SU-DHL-6 (cell line): ENCODE measurements at regions not wholly inside any gene's neighbourhood (a gene's known extent, or its start where the extent isn't known, plus 50 kb on each side); places are given as distances from the start of the nearest gene placed in this dataset.

ENCODE experiments used
- H2AFZ ChIP-seq: fragments of 200-600 bp; sonication (generic); 2 replicates; pipeline ENCODE4 v1.6.1; 2014; ENCODE audit warnings: low read depth, mild to moderate bottlenecking, moderate library complexity, mixed read lengths, antibody characterized with exemption, low read length; ENCODE audit not compliant: severe bottlenecking
- H3F3A ChIP-seq: fragments of 200-600 bp; shearing (Covaris generic); 2 replicates; pipeline ENCODE4 v1.6.0; 2016; ENCODE audit warnings: antibody characterized with exemption, mild to moderate bottlenecking; ENCODE audit not compliant: insufficient read depth
- H3K27ac ChIP-seq: fragments of 200-600 bp; sonication (generic); 2 replicates; pipeline ENCODE4 v1.5.1; 2016; ENCODE audit warnings: low read depth, mild to moderate bottlenecking, low read length, moderate library complexity, mixed read lengths
- H3K27me3 ChIP-seq: fragments of 200-600 bp; sonication (generic), shearing (Covaris generic); 2 replicates; pipeline ENCODE4 v1.6.0; 2014; ENCODE audit warnings: mild to moderate bottlenecking, low read length
- H3K36me3 ChIP-seq: fragments of 200-600 bp; sonication (generic); 2 replicates; pipeline ENCODE4 v1.6.1; 2014; ENCODE audit warnings: mild to moderate bottlenecking, low read length, mixed read lengths
- H3K4me2 ChIP-seq: fragments of 300-600, 200-600 bp; shearing (Covaris generic), sonication (generic); 2 replicates; pipeline ENCODE4 v1.6.0; 2014; ENCODE audit warnings: low read length, low read depth, mild to moderate bottlenecking; ENCODE audit not compliant: poor library complexity, severe bottlenecking
- H3K4me3 ChIP-seq: fragments of 200-600 bp; sonication (generic); 2 replicates; pipeline ENCODE4 v1.5.1; 2014; ENCODE audit warnings: antibody characterized with exemption, low read length, mild to moderate bottlenecking, mixed read lengths; ENCODE audit not compliant: insufficient read depth, poor library complexity, severe bottlenecking
- H3K79me2 ChIP-seq: fragments of 200-600 bp; sonication (generic); 2 replicates; pipeline ENCODE4 v1.6.1; 2014; ENCODE audit warnings: mild to moderate bottlenecking, low read length, moderate library complexity; ENCODE audit not compliant: insufficient read depth
- H3K9ac ChIP-seq: fragments of 200-600 bp; sonication (generic); 2 replicates; pipeline ENCODE4 v1.7.0; 2014; ENCODE audit warnings: mild to moderate bottlenecking, low read length
- H3K9me2 ChIP-seq: fragments of 200-600 bp; sonication (generic); replicated peaks from 2 replicates; pipeline ENCODE4 v1.6.1; 2014; ENCODE audit warnings: low read length; ENCODE audit not compliant: insufficient read depth
- H3K9me3 ChIP-seq: fragments of 200-600 bp; sonication (generic); 2 replicates; pipeline ENCODE4 v1.6.1; 2014; ENCODE audit warnings: low read length, mixed read lengths; ENCODE audit not compliant: insufficient read depth
- H4K20me1 ChIP-seq: fragments of 200-600 bp; sonication (generic); 2 replicates; pipeline ENCODE4 v1.6.1; 2014; ENCODE audit warnings: low read depth, mild to moderate bottlenecking, antibody characterized with exemption, low read length, moderate library complexity, mixed read lengths
- EZH2phosphoT487 ChIP-seq: fragments of 200-600 bp; sonication (generic), shearing (Covaris generic); conservative IDR thresholded peaks from 2 replicates; pipeline ENCODE4 v1.6.1; 2018; ENCODE audit warnings: mild to moderate bottlenecking, antibody characterized with exemption, low read length, moderate library complexity, mixed read lengths
- TF ChIP-seq, protein P1 (sequence below): fragments of 200-600 bp; sonication (generic); IDR thresholded peaks from one replicate; pipeline ENCODE4 v1.5.1; 2017; ENCODE audit warnings: antibody characterized with exemption, mild to moderate bottlenecking, low read length, moderate library complexity; ENCODE audit not compliant: insufficient read depth, poor library complexity, severe bottlenecking

DNA sequence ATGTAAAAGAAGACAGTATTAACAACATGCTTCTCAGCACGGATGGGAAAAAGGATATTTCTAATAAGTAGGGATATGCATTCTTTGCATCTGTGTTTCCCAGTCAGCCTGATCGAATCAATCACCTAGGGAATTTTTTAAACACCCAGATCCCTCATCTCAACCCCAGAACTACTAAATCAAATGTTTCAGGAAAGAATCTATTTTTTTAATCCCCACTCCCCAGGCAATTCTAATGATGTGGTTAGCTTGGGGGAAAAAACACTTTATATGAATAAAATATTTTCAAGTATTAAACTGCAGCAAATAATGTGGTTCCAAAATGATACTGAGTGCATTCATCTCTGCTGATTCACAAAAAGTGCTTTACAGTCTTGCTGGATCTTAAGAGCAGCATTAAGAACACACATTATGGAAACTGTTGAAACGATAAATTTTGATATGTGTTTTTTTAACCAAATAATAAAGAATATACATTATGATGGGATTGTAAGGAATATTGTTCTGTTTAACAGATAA, 68.7 kb upstream of the GUCY1A1 start:
- no peak for TF ChIP-seq EZH2phosphoT487
- TF ChIP-seq, protein P1, sequence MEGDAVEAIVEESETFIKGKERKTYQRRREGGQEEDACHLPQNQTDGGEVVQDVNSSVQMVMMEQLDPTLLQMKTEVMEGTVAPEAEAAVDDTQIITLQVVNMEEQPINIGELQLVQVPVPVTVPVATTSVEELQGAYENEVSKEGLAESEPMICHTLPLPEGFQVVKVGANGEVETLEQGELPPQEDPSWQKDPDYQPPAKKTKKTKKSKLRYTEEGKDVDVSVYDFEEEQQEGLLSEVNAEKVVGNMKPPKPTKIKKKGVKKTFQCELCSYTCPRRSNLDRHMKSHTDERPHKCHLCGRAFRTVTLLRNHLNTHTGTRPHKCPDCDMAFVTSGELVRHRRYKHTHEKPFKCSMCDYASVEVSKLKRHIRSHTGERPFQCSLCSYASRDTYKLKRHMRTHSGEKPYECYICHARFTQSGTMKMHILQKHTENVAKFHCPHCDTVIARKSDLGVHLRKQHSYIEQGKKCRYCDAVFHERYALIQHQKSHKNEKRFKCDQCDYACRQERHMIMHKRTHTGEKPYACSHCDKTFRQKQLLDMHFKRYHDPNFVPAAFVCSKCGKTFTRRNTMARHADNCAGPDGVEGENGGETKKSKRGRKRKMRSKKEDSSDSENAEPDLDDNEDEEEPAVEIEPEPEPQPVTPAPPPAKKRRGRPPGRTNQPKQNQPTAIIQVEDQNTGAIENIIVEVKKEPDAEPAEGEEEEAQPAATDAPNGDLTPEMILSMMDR = no peak
- Histone ChIP-seq H3K9ac (no peak overlapping the region), H3K4me3 (no peak overlapping the region), H3K9me3 (no peaks in the 10 kb centered on the region), H3K27me3 (no peaks in the 10 kb centered on the region), H3K9me2 (no peaks in the 10 kb centered on the region), H3K27ac (no peak overlapping the region), H3F3A (no peaks in the 10 kb centered on the region), H3K36me3 (no peaks in the 10 kb centered on the region), H3K79me2 (no peaks in the 10 kb centered on the region), H2AFZ (no peak overlapping the region), H3K4me2 (no peak overlapping the region), H4K20me1 (no peaks in the 10 kb centered on the region)

GRCh38 chr4:155597281-155597680, 69.4 kb upstream of the GUCY1A1 start:
- H4K20me1 ChIP-seq = no peaks in the 10 kb centered on the region
- H3K27ac ChIP-seq = no peak overlapping the region
- no peaks in the 10 kb centered on the region for H3K27me3 ChIP-seq
- H2AFZ ChIP-seq = no peak overlapping the region
- TF ChIP-seq, protein P1 = no peak
- no peak for TF ChIP-seq EZH2phosphoT487
- H3K4me3 ChIP-seq = no peak overlapping the region
- no peak overlapping the region for H3K9ac ChIP-seq
- no peaks in the 10 kb centered on the region for H3K36me3 ChIP-seq
- no peak overlapping the region for H3K4me2 ChIP-seq
- H3K9me3 ChIP-seq = no peaks in the 10 kb centered on the region
- H3K79me2 ChIP-seq = no peaks in the 10 kb centered on the region
- H3K9me2 ChIP-seq = no peaks in the 10 kb centered on the region
- no peaks in the 10 kb centered on the region for H3F3A ChIP-seq

DNA sequence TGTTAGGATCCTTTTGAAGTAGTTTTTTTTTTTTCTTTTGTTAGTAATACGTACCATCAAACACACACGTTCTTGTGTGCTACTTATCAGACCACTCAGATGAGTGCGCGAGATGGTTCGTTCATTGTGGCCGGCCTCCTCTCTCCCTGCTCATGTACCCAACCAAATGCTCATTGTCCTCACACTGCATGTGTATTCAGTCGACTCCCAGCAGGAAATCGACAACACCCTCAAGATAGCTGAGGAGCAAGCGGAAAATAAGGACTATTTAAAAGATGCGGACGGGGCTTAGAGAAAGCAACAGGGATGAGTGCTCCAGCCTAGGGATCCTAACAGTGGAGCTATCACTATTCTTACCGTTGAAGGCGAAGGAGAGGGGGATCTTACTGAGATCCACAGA, 72.9 kb upstream of the GUCY1A1 start:
- Histone ChIP-seq H3K79me2 (no peaks in the 10 kb centered on the region), H3F3A (no peaks in the 10 kb centered on the region), H2AFZ (no peak overlapping the region), H4K20me1 (no peaks in the 10 kb centered on the region), H3K27me3 (no peaks in the 10 kb centered on the region), H3K9me3 (no peaks in the 10 kb centered on the region), H3K27ac (no peak overlapping the region), H3K9me2 (no peaks in the 10 kb centered on the region), H3K9ac (no peak overlapping the region), H3K4me2 (no peak overlapping the region), H3K4me3 (no peak overlapping the region), H3K36me3 (no peaks in the 10 kb centered on the region)
- no peak for TF ChIP-seq EZH2phosphoT487
- TF ChIP-seq, protein P1 = no peak
